HG03175 (cell line): ENCODE measurements at regions not wholly inside any gene's neighbourhood (a gene's known extent, or its start where the extent isn't known, plus 50 kb on each side); places are given as distances from the start of the nearest gene placed in this dataset.

ENCODE experiments used
- ATAC-seq: cut with Tn5 transposase; IDR thresholded peaks from one replicate; pipeline ENCODE4 v1.9.1; 2021; ENCODE audit warnings: mild to moderate bottlenecking, moderate library complexity; ENCODE audit not compliant: unreplicated experiment

- ATAC-seq = no peak
Measured at GRCh38 chr3:153596401-153596800, 434.4 kb downstream of the RAP2B start.

GRCh38 chr3:153599685-153600084 is 437.7 kb downstream of the RAP2B start:
- no peak for ATAC-seq

- ATAC-seq = no peak
Measured at GRCh38 chr3:153600896-153601295, 438.9 kb downstream of the RAP2B start.

- ATAC-seq = no peak
Measured at GRCh38 chr3:153601374-153601853, 439.4 kb downstream of the RAP2B start.

- ATAC-seq = no peak
Measured at GRCh38 chr3:153602801-153603200, 440.8 kb downstream of the RAP2B start.

GRCh38 chr3:153614140-153614539 is 452.1 kb downstream of the RAP2B start:
- ATAC-seq = no peak

GRCh38 chr3:153614563-153614962 is 452.5 kb downstream of the RAP2B start:
- ATAC-seq = no peak

GRCh38 chr3:153615863-153616262 is 453.8 kb downstream of the RAP2B start:
- ATAC-seq = no peak

GRCh38 chr3:153617463-153617862 is 455.4 kb downstream of the RAP2B start:
- ATAC-seq = no peak

GRCh38 chr3:153618176-153618575 is 456.1 kb downstream of the RAP2B start:
- ATAC-seq = no peak

- no peak for ATAC-seq
Measured at GRCh38 chr3:153619268-153619667, 457.2 kb downstream of the RAP2B start.

GRCh38 chr3:153621953-153622352 is 459.9 kb downstream of the RAP2B start:
- ATAC-seq = peak; percentile 95

- no peak for ATAC-seq
Measured at GRCh38 chr3:153623834-153624233, 461.8 kb downstream of the RAP2B start.

GRCh38 chr3:153624310-153625030 is 462.4 kb downstream of the RAP2B start:
- no peak for ATAC-seq

- no peak for ATAC-seq
Measured at GRCh38 chr3:153625506-153625905, 463.5 kb downstream of the RAP2B start.

- ATAC-seq = no peak
Measured at GRCh38 chr3:153626158-153626557, 464.1 kb downstream of the RAP2B start.

- ATAC-seq = no peak
Measured at GRCh38 chr3:153628591-153628990, 466.6 kb downstream of the RAP2B start.

- ATAC-seq = no peak
Measured at GRCh38 chr3:153629148-153629547, 467.1 kb downstream of the RAP2B start.

GRCh38 chr3:153631102-153631501 is 469.1 kb downstream of the RAP2B start:
- ATAC-seq = no peak

GRCh38 chr3:153631664-153632063 is 469.6 kb downstream of the RAP2B start:
- no peak for ATAC-seq

- no peak for ATAC-seq
Measured at GRCh38 chr3:153633407-153633806, 471.4 kb downstream of the RAP2B start.

GRCh38 chr3:153634683-153635082 is 472.7 kb downstream of the RAP2B start:
- ATAC-seq = no peak

GRCh38 chr3:153639631-153640030 is 477.6 kb downstream of the RAP2B start:
- no peak for ATAC-seq
